ENCODE measurements at regions not wholly inside any gene's neighbourhood (a gene's known extent, or its start where the extent isn't known, plus 50 kb on each side); places are given as distances from the start of the nearest gene placed in this dataset.

DNA sequence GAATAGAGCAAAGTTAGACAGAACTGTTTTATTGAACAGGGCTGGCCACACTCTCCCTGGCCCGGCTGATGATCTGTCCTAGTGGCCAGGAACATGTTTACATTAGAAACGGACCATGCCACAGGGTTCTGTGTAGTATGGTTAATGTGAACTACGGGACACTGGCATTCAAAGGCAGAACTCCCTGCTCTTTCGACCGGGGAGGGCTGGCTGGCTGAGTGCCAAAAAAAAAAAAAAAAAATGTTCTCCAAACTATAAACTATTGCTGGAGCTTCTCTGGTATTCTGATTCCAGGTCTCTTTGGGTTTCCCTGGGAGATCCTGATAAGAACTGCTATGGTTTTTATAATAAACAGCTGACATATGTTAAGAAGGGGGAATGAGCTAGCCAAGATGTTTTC is 1262.6 kb upstream of the SORCS1 start:
- no peak for DNase-seq (ENCODE audit: low spot score)

DNA sequence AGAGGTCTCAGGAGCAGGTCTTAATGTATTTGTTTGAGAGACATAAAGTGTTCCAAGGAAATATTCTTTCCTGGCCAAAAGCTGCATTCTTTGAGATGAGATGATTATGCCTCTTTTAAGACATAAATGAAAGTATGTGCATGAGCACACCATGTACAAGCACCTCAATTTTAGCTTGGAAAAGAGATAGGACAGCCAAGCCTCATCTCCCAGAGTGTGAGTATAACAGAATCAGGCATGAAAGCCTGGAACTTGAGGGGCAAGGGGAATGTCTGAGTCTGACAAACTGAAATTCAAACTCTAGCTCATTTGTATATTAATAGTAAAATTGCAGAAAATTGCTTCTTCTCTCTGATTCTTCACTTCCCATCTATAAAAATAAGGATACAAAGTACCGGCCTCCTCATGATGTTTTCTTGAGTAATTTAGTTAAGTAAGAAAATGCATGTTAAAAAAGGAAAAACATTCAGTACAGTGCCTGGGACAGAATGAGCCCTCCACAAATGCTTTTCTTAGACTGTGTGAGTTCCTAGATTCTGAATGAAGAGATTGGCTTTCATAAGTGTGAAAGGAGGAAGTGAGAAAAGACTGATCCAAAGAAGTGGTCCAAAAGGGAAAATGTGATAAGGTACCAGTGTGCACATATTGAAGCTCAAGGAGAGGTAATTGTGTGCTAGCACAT is 1260.9 kb upstream of the SORCS1 start:
- DNase-seq (ENCODE audit: low spot score), result no peak

DNA sequence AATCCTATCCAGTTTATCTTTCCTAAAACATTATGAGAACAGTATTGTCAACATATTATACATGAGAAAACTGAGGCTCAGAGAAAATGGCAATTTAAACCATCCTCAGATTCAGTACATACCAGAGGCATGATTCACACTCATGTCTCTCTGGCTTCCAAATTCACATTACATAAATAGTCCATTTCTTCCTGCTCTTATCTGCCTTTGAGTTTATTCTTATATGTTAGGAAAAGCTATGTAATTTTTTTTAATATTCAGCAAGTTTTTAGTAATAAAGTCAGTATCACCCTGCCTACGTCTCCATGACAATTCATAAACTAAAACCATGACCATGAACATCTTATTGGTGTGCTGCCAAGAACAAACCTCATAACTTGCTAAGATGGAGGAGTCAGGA is 1260.2 kb upstream of the SORCS1 start:
- no peak for DNase-seq (ENCODE audit: low spot score)

DNA sequence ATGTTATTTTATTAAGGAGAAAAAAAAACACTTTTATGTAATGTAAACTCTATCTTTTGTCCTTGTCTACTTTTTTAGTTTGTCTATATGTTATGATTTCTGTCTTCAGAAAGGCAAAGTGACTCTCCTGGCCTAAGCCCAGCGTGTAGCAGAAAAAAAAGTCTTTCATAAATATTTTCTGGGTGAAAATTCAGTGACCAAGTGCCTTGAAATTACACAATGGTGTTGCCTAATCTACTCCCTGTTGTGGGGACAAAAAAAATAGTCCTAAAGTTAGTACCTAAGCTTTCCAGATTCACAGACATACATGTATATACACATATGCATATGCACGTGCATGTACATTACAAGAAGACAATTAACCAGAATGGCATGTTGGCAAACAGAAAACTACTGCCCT is 1257.8 kb upstream of the SORCS1 start:
- DNase-seq (ENCODE audit: low spot score), result no peak

DNA sequence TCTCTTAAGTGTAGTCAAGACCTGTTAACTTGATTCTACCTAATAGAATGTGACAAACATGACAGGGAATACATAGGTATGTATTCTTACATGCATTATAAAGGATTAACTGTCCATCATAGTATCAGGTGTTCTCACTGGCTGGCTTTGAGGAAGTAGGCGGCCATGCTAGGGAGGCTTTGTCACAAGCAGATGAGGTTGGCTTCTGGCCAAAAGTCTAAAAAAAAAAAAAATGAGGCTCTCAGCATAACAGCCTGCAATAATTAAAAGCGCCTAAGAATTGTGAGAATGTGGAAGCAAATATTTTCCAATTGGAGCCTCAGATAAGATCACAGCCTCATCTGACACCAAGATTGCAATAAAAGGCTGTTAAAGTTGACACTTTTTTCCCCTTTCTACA is 1256.8 kb upstream of the SORCS1 start:
- no peak for DNase-seq (ENCODE audit: low spot score)

DNA sequence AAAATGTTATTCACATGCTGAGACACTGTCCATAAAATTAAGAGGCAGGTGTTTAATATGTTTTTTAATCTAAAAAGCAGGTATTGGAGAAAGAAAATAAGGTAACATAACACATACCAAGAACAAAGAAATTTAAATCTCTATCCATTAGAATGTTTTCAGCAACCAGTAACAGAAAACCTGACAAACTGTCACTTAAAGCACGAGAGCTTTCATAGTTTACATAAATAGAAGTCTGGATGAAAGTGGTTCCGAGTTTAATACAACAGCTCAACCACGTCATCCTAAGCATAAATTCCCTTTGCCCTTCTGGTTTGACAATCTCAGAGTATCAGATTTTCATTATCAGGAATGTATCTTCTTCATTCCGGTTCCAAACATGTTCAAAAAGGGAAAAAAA is 1249.4 kb upstream of the SORCS1 start:
- DNase-seq (ENCODE audit: low spot score), result no peak

DNA sequence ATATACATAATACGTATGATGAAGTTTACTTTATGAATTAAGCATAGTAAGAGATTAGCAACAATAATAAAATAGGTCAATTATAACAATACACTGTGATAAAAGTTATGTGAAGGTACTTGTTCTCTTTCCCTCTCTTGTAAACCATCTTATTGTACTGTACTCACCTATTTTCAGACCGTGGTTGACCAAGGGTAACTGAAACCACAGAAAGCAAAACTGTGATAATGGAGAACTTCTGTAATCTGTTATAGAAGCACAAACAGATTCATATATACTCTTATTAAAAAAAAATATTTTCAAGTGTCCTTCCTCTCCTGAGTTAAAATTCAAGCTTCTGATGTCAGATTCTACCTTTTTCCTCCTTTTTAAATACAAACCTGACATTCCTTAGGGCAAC is 1247.8 kb upstream of the SORCS1 start:
- no peak for DNase-seq (ENCODE audit: low spot score)

DNA sequence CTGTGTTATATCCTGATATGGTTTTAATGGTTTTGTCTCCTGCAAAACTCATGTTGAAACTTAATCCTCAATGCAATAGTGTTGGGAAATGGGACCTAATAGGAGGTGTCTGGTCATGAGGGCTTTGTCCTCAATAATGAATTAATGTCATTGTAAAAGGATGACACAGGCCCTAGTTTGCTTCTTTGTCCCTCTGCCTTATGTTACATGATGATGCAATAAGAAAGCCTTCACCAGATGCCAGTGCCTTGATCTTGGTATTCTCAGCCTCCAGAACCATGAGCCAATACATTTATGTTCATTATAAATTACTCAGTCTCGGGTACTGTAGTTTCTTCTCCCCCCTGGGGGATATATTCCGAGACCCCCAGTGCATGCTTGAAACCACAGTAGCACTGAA is 1247.4 kb upstream of the SORCS1 start:
- no peak for DNase-seq (ENCODE audit: low spot score)

DNA sequence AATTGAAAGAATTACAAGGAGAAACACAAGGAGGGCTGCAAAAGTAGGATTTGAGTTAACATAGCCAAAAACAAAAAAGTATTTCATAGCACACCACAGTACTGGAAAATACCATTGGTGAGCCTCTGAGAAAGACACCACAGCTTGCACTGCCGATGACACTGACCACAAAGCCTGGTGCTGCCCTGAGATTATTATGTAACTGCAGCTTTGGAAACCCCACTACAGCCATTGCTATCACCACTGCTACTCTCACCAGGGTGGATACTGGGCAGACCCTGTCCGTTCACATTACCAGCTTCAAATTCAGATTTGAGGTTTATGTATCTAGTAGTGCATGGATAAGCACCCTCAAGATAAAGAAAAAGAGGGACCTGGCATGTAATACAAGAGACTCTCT is 1246.7 kb upstream of the SORCS1 start:
- DNase-seq (ENCODE audit: low spot score), result no peak

DNA sequence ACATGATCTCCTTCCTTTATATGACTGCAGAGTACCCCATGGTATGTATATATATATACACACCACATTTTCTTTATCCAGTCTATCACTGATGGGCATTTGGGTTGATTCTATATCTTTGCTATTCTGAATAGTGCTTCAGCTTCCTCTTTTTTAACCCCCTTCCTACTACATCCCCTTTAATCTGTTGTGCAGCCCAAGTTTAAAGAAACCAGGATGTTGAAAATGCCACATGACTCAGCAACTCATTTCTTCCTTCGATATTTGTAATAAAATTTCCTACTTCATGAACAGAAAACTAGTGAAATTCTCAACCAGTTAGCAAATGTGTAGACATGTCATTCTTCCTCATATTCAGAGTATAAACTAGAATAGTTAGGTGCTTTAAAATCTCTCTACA is 1245.7 kb upstream of the SORCS1 start:
- no peak for DNase-seq (ENCODE audit: low spot score)

DNA sequence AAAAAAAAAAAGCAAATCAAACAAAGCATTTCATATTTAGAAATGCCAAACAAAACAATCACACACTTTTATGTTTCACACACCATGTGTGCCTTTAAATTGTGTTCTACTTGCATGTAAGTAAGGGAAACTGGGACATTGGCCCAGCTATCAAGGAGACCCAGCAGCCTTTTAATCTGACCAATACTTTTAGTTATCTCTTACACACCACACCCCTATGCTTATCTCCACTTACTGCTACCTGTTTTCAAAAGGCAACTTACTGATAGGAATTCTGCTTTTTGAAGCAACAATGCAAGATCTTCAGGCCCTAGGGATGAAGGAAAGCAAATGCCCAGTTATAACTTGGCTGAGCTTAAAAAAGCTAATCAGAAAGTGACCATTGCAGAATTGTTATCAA is 1244.8 kb upstream of the SORCS1 start:
- no peak for DNase-seq (ENCODE audit: low spot score)

DNA sequence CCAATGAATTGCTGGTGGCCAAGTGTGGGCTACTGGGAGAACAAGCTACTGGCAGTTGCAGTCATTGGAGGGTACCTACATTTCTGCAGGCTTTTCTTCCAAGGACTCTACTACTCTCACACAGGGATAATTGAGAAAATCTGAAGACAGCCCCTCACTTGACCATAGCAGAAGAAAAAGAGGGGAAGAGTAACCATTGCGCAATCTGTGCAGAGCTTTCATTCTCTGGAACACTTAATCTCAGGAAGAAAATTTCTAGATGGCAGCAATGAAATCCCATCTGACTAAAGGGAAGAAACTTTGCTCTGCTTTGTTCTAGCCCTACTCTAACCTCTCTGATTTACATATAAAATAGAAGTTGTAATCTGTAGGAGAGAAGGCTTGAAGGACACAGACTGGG is 1239.6 kb upstream of the SORCS1 start:
- no peak for DNase-seq (ENCODE audit: low spot score)

DNA sequence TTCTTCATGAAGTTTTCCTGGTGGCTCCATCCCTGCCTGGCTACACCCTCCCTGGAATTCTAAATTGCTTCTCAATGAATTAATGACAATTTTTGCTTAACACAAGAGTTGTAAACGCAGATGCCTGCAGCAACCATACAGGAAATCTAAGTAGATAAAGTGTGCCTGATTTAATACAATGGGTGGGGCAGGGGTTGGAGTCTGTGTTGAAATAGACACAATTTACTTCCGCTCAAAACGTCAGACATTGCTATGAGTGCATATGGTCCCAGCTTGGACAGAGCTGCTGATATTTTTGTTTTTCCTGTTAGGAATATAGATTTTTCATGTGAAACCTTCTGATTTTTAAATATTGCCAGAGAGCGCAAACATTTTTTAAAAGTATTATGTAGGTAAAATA is 1235.0 kb upstream of the SORCS1 start:
- no peak for DNase-seq (ENCODE audit: low spot score)

DNA sequence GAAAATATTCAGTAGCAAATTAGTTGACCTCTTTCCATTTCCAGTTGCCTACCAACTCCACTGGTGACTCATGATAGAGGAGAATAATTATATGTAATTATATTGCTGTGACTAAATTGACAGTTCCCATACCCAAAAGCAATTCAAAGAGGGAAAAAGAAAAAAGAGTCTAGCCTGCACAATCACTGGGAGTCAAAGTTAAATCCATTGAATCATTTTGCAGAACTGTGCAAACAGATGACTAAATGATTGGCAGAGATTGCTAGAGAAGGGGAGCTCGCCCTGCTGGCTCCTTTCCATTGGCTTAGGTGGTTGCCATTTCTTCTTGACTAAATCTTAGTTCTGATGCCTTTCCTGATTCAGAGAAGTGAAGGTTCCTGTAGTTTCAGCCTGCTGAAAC is 1228.6 kb upstream of the SORCS1 start:
- no peak for DNase-seq (ENCODE audit: low spot score)

DNA sequence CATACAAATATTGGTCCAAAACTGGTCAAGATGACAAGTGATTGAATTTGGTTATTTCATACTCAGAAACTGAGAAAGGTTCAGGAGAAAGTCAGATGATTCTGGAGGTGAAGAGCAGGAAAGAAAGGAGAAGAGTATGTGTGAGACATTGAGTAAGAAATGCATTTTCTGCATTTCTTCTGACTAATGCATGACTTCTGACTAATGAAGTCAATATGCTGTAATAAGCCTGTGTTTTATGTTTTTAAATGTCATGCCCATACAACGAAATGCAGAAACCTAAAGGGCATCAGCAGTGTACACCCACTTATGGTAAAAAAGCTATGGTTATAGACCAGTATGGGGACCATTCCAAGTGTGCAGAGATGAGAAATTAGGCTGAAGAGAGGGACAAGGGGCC is 1227.8 kb upstream of the SORCS1 start:
- no peak for DNase-seq (ENCODE audit: low spot score)

DNA sequence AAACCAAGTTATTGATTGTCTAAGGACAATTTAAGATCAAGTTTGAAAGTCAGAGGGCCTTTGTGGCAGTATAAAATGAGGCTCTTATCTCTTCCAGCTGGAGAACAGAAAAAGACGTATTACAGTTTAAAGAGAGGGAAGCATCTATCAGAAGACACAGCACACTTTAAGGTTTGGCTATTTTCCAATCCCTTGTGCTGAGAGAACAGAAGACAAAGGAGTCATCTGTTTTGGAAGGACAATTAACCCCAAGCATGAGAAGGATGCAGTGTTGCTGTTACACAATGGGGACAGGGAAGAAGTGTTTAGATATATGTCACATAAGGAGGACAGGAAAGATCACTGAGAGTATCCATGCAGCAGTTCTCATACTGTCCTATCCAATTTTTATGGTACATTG is 1224.2 kb upstream of the SORCS1 start:
- no peak for DNase-seq (ENCODE audit: low spot score)

DNA sequence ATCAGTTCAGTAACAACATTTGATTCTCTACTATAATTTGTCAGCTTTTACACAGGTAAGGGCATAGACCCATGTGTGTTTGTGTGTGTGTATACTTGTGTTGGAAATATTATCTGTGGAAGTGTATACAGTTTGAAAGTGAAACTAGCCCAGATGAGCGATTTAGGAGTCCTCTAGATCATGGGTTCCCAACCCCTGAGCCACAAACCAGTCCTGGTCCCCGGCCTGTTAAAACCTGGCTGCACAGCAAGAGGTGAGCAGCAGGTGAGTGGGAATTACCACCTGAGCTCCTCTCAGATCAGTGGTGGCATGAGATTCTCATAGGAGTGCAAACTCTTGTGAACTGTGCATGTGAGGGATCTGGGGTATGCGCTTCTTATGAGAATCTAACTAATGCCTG is 1221.5 kb upstream of the SORCS1 start:
- DNase-seq (ENCODE audit: low spot score), result no peak

DNA sequence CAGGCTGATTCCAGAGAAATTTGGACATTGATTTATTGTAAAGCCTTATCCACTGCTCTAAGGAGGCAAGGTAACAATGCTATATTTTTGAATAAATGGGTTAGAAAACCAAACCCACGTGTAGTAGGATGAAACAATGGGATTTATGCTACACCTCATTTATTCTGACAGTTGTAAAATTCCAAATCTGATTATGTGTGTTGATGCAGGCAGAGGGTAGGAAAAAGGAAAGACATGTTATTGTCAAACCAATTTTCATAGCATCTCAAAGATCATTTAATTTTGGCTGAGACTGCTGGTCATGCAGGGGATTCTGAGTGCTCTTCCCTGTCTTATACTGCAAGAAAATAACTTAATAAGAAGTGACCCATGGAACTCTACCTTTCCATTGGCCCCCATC is 1219.9 kb upstream of the SORCS1 start:
- no peak for DNase-seq (ENCODE audit: low spot score)

DNA sequence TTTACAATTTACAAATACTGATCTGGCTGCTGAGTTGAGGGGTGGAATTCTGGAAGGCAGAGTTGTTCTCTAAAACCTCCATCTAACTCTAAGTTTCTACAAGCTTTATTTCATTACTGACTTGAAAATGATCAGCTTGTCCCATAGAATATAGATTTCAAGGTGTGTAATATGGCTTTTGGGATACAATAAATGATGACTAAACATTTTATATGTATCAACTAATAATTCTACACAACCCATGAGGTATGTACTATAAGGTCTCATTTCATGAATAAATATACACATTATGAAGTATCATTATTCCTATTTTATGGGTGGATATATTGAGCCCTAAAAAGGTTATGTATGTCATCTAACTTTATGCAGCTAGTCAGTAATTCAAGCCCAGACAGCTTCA is 1214.3 kb upstream of the SORCS1 start:
- no peak for DNase-seq (ENCODE audit: low spot score)

DNA sequence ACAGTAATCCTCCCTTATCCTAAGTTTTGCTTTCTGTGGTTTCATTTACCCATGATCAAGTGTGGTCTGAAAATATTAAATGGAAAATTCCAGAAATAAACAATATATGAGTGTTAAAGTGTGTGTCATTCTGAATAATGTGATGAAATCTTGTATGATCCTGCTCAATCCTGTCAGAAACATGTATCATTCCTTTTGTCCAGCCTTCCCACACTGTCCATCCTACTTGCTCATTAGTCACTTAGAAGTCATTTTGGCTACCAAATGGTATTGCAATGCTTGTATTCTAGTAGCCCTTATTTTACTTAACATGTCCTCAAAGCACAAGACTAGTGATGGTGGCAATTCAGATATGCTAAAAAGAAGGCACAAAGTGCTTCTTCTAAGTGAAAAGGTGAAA is 1211.2 kb upstream of the SORCS1 start:
- DNase-seq (ENCODE audit: low spot score), result no peak

DNA sequence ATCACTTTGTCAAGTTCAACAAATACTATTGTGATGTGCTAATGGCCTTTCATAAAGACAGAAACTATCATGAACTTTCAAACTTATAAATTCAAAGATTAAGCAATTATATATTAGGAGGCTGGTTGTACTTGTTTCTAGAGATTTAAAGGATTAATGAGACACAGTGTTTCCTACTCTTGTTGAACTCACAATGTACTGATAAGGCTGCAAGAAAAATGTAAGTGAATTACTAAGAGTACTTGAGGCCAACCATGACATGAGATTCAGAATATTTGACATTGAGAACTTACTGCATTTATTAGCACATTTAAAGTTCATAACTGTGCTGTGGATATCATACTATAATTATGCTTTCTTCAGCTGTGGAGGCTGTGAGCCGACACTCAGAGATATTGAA is 1210.5 kb upstream of the SORCS1 start:
- DNase-seq (ENCODE audit: low spot score), result no peak

DNA sequence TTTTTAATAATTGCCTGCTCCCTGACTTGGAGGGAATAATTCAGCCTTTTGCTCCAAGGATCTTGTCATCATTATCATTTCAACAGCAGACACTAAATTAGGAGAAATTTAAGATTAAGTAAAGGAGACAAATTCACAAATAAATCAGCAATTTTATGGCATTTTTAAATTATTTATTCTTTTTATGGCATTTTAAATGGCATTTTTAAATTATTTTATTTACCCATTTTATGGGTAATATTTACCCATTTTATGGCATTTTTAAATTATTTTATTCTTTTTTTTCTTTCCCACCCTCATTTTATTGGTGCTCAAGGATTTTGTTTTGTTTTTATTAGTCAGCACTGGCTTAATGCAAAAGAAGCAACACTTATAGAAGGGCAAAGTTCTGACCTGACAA is 1201.0 kb upstream of the SORCS1 start:
- DNase-seq (ENCODE audit: low spot score), result no peak

DNA sequence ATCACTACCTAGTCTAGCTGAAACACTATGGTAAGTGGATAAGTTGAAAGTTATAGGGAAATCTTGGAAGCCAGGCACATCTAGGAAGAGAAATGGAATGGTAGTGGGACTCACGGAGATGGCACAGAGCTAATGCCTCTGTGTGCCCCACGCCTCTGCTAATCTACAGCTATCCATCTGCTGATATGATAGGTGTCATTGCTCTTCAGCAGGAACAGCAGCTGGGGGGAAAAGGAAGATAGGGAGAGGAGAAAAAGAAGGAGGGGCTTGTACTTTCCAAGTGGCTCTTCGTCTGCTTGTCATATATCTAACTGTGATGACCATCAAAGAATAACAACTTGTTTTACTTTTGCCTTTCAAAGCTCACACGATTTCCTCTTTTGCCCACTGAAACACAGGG is 1199.1 kb upstream of the SORCS1 start:
- no peak for DNase-seq (ENCODE audit: low spot score)

DNA sequence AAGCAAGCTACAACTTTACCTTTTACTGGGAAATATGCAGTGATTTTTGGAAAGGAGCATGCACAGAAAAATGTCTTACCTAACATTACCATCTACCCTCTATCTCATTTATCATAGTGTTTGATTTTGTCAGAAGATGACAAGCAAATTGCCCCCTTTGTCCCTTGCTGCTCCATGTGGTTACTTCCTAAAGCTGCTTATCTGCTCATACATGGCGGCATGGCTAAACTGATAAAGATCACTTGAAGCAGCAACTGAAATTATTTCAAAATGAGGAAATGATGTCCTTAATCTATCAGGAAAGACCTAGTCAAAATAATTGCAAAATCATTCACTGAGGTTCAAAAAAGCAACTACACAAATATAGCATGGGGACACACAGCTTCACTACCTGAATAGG is 1198.5 kb upstream of the SORCS1 start:
- no peak for DNase-seq (ENCODE audit: low spot score)

DNA sequence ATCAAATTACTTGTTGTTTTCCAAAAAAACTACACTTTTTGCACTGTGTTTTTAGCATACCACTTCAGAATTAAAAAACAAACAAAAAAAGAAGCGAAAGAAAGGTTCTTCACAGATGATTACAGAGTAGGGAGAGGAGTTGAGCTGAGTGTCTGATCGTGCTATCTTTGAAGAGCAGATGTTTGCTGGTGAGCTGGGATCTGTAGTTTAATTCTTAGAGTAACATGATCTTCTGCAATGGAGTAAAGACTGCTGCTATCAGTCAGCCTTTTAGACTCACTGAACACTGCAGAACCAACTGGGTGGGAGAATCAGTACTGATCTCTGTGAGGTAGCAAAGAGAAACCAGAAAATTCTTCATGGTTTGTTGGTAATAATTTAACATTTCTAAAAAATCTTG is 1197.8 kb upstream of the SORCS1 start:
- DNase-seq (ENCODE audit: low spot score), result no peak
